T-cell (primary cell): ENCODE measurements at regions not wholly inside any gene's neighbourhood (a gene's known extent, or its start where the extent isn't known, plus 50 kb on each side); places are given as distances from the start of the nearest gene placed in this dataset.

Source experiments
- ATAC-seq, 4 experiments: fragments of 200-7000 bp in 3 of 4; fragments of 150-1000 bp in 1 of 4; cut with Tn5 transposase; replicated peaks in 1 of 4; 1 replicate in 3 of 4; 2 replicates in 1 of 4; pipeline ENCODE4 v1.10.0; 2021; ENCODE audit warnings: moderate library complexity in 3 of 4, mild to moderate bottlenecking in 2 of 4, moderate number of reproducible peaks in 1 of 4
- CTCF ChIA-PET, 2 donors: fragments of 300-600 bp; sonication (Branson Sonifier 250); formaldehyde crosslinking; loops; one replicate each; lab custom pipeline; 2022; ENCODE audit warnings: antibody characterized with exemption in 2 of 2; lab: Charles Lee
- POLR2A ChIA-PET, 2 donors: fragments of 300-600 bp; sonication (Branson Sonifier 250); formaldehyde crosslinking; loops; one replicate each; lab custom pipeline; 2022; ENCODE audit warnings: antibody characterized with exemption in 2 of 2; lab: Charles Lee
- DNase-seq, 35 experiments: peaks; one replicate each; pipeline versions ENCODE4 v3.0.0 to v3.0.0-alpha.2; 2013 to 2023
- H3K27ac ChIP-seq: one replicate; pipeline ENCODE4 v1.5.1; 2013; ENCODE audit warnings: low read length
- H3K27me3 ChIP-seq, 2 experiments: replicated peaks in 1 of 2; 1 replicate in 1 of 2; 2 replicates in 1 of 2; pipeline versions ENCODE4 v1.6.1 to v1.7.0; 2013; ENCODE audit warnings: low read length in 1 of 2, mixed read lengths in 1 of 2; ENCODE audit not compliant: control insufficient read depth in 2 of 2, insufficient read depth in 2 of 2; ENCODE audit errors: extremely low read depth in 1 of 2
- H3K36me3 ChIP-seq, 2 donors: 1 replicate in 1 of 2; 2 replicates in 1 of 2; pipeline versions ENCODE4 v1.6.1 to v1.7.0; 2013; ENCODE audit warnings: low read length in 1 of 2; ENCODE audit not compliant: control insufficient read depth in 2 of 2, insufficient read depth in 1 of 2; ENCODE audit errors: extremely low read depth in 1 of 2
- H3K4me1 ChIP-seq, 2 experiments: 1 replicate in 1 of 2; 2 replicates in 1 of 2; pipeline versions ENCODE4 v1.6.1 to v1.7.0; 2013; ENCODE audit warnings: low read length in 2 of 2, mixed read lengths in 1 of 2; ENCODE audit not compliant: insufficient read depth in 2 of 2, control insufficient read depth in 1 of 2; ENCODE audit errors: extremely low read depth in 1 of 2
- H3K4me3 ChIP-seq, 2 donors: 1 replicate in 1 of 2; 2 replicates in 1 of 2; pipeline versions ENCODE4 v1.5.1 to v1.7.0; 2013; ENCODE audit warnings: mild to moderate bottlenecking in 2 of 2, low read length in 1 of 2, moderate library complexity in 1 of 2; ENCODE audit not compliant: control insufficient read depth in 1 of 2; ENCODE audit errors: extremely low read depth in 1 of 2
- H3K9me3 ChIP-seq: 2 replicates; pipeline ENCODE4 v1.7.0; 2013
- H3K27ac Mint-ChIP-seq, 2 donors: one replicate each; pipeline ENCODE4 v1.8.0; 2020 to 2021; ENCODE audit warnings: mild to moderate bottlenecking in 2 of 2, mixed read lengths in 2 of 2
- H3K27me3 Mint-ChIP-seq, 2 donors: one replicate each; pipeline ENCODE4 v1.8.0; 2021 to 2022; ENCODE audit warnings: mixed read lengths in 2 of 2
- H3K36me3 Mint-ChIP-seq: one replicate; pipeline ENCODE4 v1.8.0; 2021; ENCODE audit warnings: mixed read lengths
- H3K4me1 Mint-ChIP-seq, 3 donors: one replicate each; pipeline ENCODE4 v1.8.0; 2020 to 2022; ENCODE audit warnings: mixed read lengths in 3 of 3, mild to moderate bottlenecking in 1 of 3
- H3K4me3 Mint-ChIP-seq, 3 donors: one replicate each; pipeline ENCODE4 v1.8.0; 2020 to 2022; ENCODE audit warnings: mild to moderate bottlenecking in 3 of 3, mixed read lengths in 3 of 3, moderate library complexity in 3 of 3
- H3K9me3 Mint-ChIP-seq, 3 donors: one replicate each; pipeline ENCODE4 v1.8.0; 2020 to 2022; ENCODE audit warnings: mixed read lengths in 3 of 3
- WGBS: methylation state at CpG from one replicate; pipeline ENCODE4 v1.1.5; 2013; ENCODE audit warnings: missing lambda C conversion rate; ENCODE audit not compliant: insufficient coverage; 5-methylcytosine and 5-hydroxymethylcytosine counted together

DNA sequence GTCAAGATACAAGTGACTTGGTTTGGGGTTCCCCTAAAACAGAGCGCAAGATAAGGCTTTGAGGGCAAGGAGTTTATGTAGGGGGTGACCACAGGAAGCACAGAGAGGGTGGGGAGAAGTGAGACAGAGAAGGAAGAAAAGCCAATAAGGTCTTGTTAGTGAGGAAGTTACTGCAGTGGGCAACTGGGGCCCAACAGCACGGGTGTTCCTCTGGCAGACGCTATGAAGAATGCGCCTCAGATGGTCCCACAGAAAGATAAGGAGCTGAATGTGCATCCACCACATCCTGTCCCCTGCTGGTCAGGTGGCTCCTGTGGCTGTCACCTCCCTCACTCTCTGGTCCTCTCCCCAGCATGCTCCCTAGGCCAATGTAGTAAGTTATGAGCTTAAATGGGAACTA lies 333.5 kb downstream of the TSHZ3 start:
- CTCF ChIA-PET, result no interaction called here
- H3K4me3 ChIP-seq, result no peak overlapping the region
- H3K9me3 ChIP-seq, result no peaks in the 10 kb centered on the region
- 4% methylated on average over 4 of the region's 4 CpGs for WGBS
- ATAC-seq, result no peak
- POLR2A ChIA-PET, result no interaction called here
- H3K27ac ChIP-seq, result no peak overlapping the region
- H3K4me1 ChIP-seq, result no peaks in the 10 kb centered on the region
- peak in 6 of 35 experiments; percentile 2 to 10 (median 7) for DNase-seq
- Mint-ChIP-seq H3K4me1 (no peaks in the 10 kb centered on the region), H3K27me3 (peaks cover 13 to 17% of the 10 kb centered on the region in 2 donors), H3K4me3 (no peak overlapping the region), H3K36me3 (no peaks in the 10 kb centered on the region), H3K27ac (no peak overlapping the region), H3K9me3 (peaks cover 0 to 6% (median 0%) of the 10 kb centered on the region in 3 donors)
- no peaks in the 10 kb centered on the region for H3K36me3 ChIP-seq
- peaks cover 0 to 5% of the 10 kb centered on the region in 2 experiments for H3K27me3 ChIP-seq

GRCh38 chr19:31014668-31015067 lies 334.6 kb downstream of the TSHZ3 start:
- Mint-ChIP-seq H3K9me3 (no peaks in the 10 kb centered on the region), H3K4me3 (no peak overlapping the region), H3K4me1 (no peaks in the 10 kb centered on the region), H3K27ac (no peak overlapping the region), H3K27me3 (peaks cover 9 to 17% of the 10 kb centered on the region in 2 donors), H3K36me3 (no peaks in the 10 kb centered on the region)
- Histone ChIP-seq H3K4me3 (no peak overlapping the region), H3K9me3 (no peaks in the 10 kb centered on the region), H3K36me3 (no peaks in the 10 kb centered on the region), H3K27ac (no peak overlapping the region), H3K27me3 (peaks cover 0 to 5% of the 10 kb centered on the region in 2 experiments), H3K4me1 (no peaks in the 10 kb centered on the region)
- DNase-seq (no peak), ATAC-seq (no peak)
- CTCF ChIA-PET, result no interaction called here
- POLR2A ChIA-PET, result no interaction called here

DNA sequence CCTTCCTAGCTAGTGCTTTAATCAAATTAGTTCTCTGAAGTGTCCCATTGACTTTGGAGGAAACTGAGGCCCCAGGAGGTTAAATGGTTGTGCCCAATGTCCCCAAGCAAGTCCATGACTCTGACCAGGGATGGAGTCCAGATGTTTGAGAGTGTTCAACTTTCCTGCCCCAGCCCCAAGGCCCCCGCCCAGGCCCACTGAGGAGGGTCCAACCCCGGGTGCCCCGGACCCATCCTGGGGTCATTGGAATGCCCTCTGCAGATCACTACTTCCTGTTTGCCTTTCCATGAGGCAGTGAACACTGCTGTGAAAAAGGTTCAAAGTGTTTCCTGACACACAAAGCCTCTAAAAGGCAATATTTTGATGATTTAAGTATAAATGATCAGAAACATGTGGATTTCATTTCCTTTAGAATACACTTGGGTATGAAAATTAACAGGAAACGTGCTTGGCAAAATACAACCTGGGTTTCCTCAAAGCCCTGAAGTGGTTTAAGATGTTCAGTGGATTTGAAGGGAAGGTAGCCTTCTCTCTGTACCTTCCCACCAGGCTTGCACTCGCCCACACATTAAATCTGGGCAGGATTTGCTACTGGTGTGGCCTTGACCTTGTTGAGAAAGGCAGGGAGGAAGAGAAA lies 335.7 kb downstream of the TSHZ3 start:
- ATAC-seq (no peak), DNase-seq (no peak)
- H3K4me1 Mint-ChIP-seq, result no peaks in the 10 kb centered on the region
- Histone ChIP-seq H3K27me3 (peaks cover 0 to 8% of the 10 kb centered on the region in 2 experiments), H3K27ac (no peak overlapping the region), H3K9me3 (no peaks in the 10 kb centered on the region), H3K36me3 (no peaks in the 10 kb centered on the region), H3K4me1 (no peaks in the 10 kb centered on the region), H3K4me3 (no peak overlapping the region)
- peaks cover 9 to 13% of the 10 kb centered on the region in 2 donors for H3K27me3 Mint-ChIP-seq
- 83% methylated on average over 1 of the region's 5 CpGs for WGBS
- POLR2A ChIA-PET, result interaction anchor here (0.6 kb wide), 2 partner anchors 525 to 1517 kb away, joined by 3 to 7 read pairs; no protein-coding TSS in a partner anchor
- H3K36me3 Mint-ChIP-seq, result no peaks in the 10 kb centered on the region
- no peak overlapping the region for H3K4me3 Mint-ChIP-seq
- no peaks in the 10 kb centered on the region for H3K9me3 Mint-ChIP-seq
- CTCF ChIA-PET, result no interaction called here
- no peak overlapping the region for H3K27ac Mint-ChIP-seq

DNA sequence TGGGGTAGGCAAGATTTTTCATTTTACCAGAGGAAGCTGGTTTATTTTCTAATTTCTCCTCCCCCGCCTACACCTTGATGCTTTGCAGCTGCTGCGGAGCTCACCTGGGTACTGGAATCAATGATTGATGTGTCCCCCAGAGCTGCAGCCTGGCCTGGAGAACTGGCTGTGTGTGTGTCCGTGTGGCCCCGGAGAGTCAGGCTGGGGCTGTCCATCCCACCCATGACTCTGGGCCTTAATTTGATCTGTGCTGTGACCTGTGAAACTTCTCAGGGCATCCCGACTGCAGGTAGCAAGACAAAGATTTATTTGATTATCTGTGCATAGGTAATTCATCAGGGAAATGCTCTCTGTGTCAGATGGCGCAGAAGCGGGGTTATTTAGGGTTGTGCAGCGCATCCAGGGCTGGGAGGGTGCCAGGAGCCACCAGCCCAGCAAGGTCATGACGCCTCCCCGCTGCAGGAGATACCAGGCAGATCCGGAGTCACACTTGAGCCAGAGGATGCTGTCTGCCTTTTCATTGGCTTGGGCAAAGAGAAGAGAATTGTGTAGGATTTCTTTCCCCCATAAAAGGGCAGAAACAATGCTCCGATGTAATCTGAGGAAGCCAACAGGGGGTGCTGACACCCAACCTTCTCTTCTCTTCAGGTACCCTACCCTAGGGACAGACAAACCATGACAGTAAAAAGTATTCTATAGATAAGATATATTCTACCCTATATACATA lies 346.6 kb downstream of the TSHZ3 start:
- ATAC-seq (no peak), DNase-seq (no peak)
- WGBS, result 86% methylated on average over 9 of the region's 12 CpGs
- ChIA-PET CTCF (no interaction called here), POLR2A (no interaction called here)
- no peaks in the 10 kb centered on the region for H3K4me1 ChIP-seq
- H3K27me3 Mint-ChIP-seq, result peaks cover 6 to 7% of the 10 kb centered on the region in 2 donors
- H3K9me3 ChIP-seq, result no peaks in the 10 kb centered on the region
- H3K27me3 ChIP-seq, result peaks cover 0 to 3% of the 10 kb centered on the region in 2 experiments
- no peaks in the 10 kb centered on the region for H3K36me3 Mint-ChIP-seq
- H3K4me3 Mint-ChIP-seq, result no peak overlapping the region
- no peak overlapping the region for H3K4me3 ChIP-seq
- H3K36me3 ChIP-seq, result no peaks in the 10 kb centered on the region
- peaks cover 0 to 14% (median 12%) of the 10 kb centered on the region in 3 donors for H3K9me3 Mint-ChIP-seq
- H3K27ac ChIP-seq, result no peak overlapping the region
- H3K4me1 Mint-ChIP-seq, result no peaks in the 10 kb centered on the region
- no peak overlapping the region for H3K27ac Mint-ChIP-seq

DNA sequence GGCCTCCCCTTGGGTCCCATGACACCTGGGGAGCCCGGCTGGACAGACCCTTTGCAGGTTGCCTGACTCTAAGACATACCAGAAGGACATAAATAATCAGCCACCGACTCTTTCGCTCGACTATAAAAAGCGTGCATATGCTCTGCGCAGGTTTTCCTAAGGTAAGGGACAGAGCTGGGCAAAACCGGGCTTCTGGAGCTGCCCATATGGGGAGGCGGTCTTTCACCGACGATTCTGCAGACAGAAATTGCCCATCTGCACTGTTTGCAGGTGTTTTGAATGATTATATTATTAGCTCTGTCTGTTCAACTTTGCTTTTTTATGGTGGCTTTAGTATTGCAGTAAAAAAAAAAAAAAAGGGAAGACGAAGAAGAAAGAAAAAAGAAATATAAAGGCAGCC lies 347.2 kb downstream of the TSHZ3 start:
- no peak overlapping the region for H3K4me3 ChIP-seq
- H3K9me3 Mint-ChIP-seq, result peaks cover 0 to 12% (median 8%) of the 10 kb centered on the region in 3 donors
- no peaks in the 10 kb centered on the region for H3K9me3 ChIP-seq

DNA sequence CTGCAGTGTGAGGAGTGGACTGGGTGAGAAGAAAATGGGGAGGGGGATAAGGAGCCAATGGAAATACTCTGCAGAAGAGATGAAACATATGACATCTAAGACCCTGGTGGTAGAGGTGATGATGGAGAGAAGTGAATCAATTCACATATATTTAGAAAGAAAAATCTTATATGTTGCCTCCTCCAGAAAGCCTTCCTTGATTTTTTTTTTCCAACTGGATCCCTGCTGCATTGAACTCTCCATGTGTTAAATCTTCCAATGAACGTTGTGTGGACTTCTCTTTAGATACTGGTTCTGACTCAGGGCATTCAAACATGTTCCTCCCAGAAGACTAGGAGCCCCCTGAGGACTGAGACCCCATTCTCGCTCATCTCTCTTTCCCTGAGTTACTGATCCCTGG lies 348.3 kb downstream of the TSHZ3 start:
- Histone ChIP-seq H3K36me3 (no peaks in the 10 kb centered on the region), H3K4me3 (no peak overlapping the region), H3K27me3 (peaks cover 0 to 3% of the 10 kb centered on the region in 2 experiments), H3K27ac (no peak overlapping the region), H3K9me3 (no peaks in the 10 kb centered on the region), H3K4me1 (no peaks in the 10 kb centered on the region)
- no peak overlapping the region for H3K4me3 Mint-ChIP-seq
- H3K9me3 Mint-ChIP-seq, result peaks cover 0 to 6% (median 4%) of the 10 kb centered on the region in 3 donors
- DNase-seq (no peak), ATAC-seq (no peak)
- no peaks in the 10 kb centered on the region for H3K4me1 Mint-ChIP-seq
- no peaks in the 10 kb centered on the region for H3K36me3 Mint-ChIP-seq
- CTCF ChIA-PET, result no interaction called here
- H3K27ac Mint-ChIP-seq, result no peak overlapping the region
- peaks cover 6 to 7% of the 10 kb centered on the region in 2 donors for H3K27me3 Mint-ChIP-seq
- POLR2A ChIA-PET, result no interaction called here
- WGBS, result 68% methylated on average over 2 of the region's 2 CpGs

More for the DNA sequence above, 347.2 kb downstream of the TSHZ3 start:
- H3K4me3 Mint-ChIP-seq, result no peak overlapping the region
- H3K27me3 Mint-ChIP-seq, result peaks cover 6 to 7% of the 10 kb centered on the region in 2 donors
- H3K4me1 ChIP-seq, result no peaks in the 10 kb centered on the region
- CTCF ChIA-PET, result no interaction called here
- DNase-seq, result no peak
- H3K27ac ChIP-seq, result no peak overlapping the region
- H3K27me3 ChIP-seq, result peaks cover 0 to 3% of the 10 kb centered on the region in 2 experiments
- no peaks in the 10 kb centered on the region for H3K4me1 Mint-ChIP-seq
- no peaks in the 10 kb centered on the region for H3K36me3 Mint-ChIP-seq
- WGBS, result 87% methylated on average over 9 of the region's 11 CpGs
- POLR2A ChIA-PET, result no interaction called here
- no peak for ATAC-seq
- no peak overlapping the region for H3K27ac Mint-ChIP-seq
- no peaks in the 10 kb centered on the region for H3K36me3 ChIP-seq
